A673 (cell line): ENCODE measurements at regions not wholly inside any gene's neighbourhood (a gene's known extent, or its start where the extent isn't known, plus 50 kb on each side); places are given as distances from the start of the nearest gene placed in this dataset.

Experiments used
- BruUV-seq: library from RNA; stranded (reverse); fragments of 400-500 nt; replicated peaks from 2 replicates; lab custom pipeline; 2021; lab: Mats Ljungman, UMichigan
- CTCF ChIA-PET: fragments of 300-600 bp; sonication (Branson Sonifier 250); formaldehyde crosslinking; loops from one replicate; lab custom pipeline; 2022; ENCODE audit warnings: antibody characterized with exemption; lab: Charles Lee
- POLR2A ChIA-PET: fragments of 300-600 bp; sonication (Branson Sonifier 250); formaldehyde crosslinking; loops from one replicate; lab custom pipeline; 2022; ENCODE audit warnings: antibody characterized with exemption; ENCODE audit not compliant: low non-redundant PET; lab: Charles Lee
- DNase-seq: peaks from one replicate; pipeline ENCODE4 v3.0.0-alpha.2; 2015; ENCODE audit warnings: low spot score
- H3K27ac ChIP-seq: fragments of 200-600 bp; sonication (generic); 2 replicates; pipeline ENCODE4 v1.5.1; 2016; ENCODE audit warnings: mixed run types, low read depth, mild to moderate bottlenecking, mixed read lengths, antibody characterized with exemption, low read length; ENCODE audit not compliant: poor library complexity, severe bottlenecking
- H3K27me3 ChIP-seq: fragments of 200-600 bp; sonication (generic); replicated peaks from 2 replicates; pipeline ENCODE4 v1.6.1; 2017; ENCODE audit warnings: mixed run types, low read depth, mild to moderate bottlenecking, mixed read lengths, antibody characterized with exemption, low read length; ENCODE audit not compliant: insufficient read depth, poor library complexity
- H3K36me3 ChIP-seq: fragments of 200-600 bp; sonication (generic); 2 replicates; pipeline ENCODE4 v1.6.1; 2016; ENCODE audit warnings: mixed run types, mild to moderate bottlenecking, mixed read lengths, antibody characterized with exemption, low read length; ENCODE audit not compliant: insufficient read depth, poor library complexity, severe bottlenecking
- H3K4me1 ChIP-seq: fragments of 200-600 bp; sonication (generic); 2 replicates; pipeline ENCODE4 v1.6.1; 2017; ENCODE audit warnings: mixed run types, mild to moderate bottlenecking, mixed read lengths, antibody characterized with exemption, low read length; ENCODE audit not compliant: insufficient read depth, poor library complexity, severe bottlenecking
- H3K4me3 ChIP-seq: fragments of 200-600 bp; sonication (generic); 2 replicates; pipeline ENCODE4 v1.5.1; 2016; ENCODE audit warnings: low read depth, mixed run types, mild to moderate bottlenecking, mixed read lengths, low read length; ENCODE audit not compliant: poor library complexity, severe bottlenecking
- H3K9me3 ChIP-seq: fragments of 200-600 bp; sonication (generic); 2 replicates; pipeline ENCODE4 v1.6.1; 2016; ENCODE audit warnings: mixed run types, low read depth, mild to moderate bottlenecking, mixed read lengths, antibody characterized with exemption, low read length; ENCODE audit not compliant: poor library complexity, severe bottlenecking
- CTCF ChIP-seq: fragments of 300-800, 200-600 bp; sonication (generic); conservative IDR thresholded peaks from 2 replicates; pipeline ENCODE4 v1.5.1; 2017; ENCODE audit warnings: low read depth, mild to moderate bottlenecking, antibody characterized with exemption, low read length, moderate library complexity, mixed read lengths
- EZH2 ChIP-seq: fragments of 200-600 bp; sonication (generic); IDR thresholded peaks from 2 replicates; pipeline ENCODE4 v1.6.1; 2017; ENCODE audit warnings: borderline replicate concordance, low read depth, mild to moderate bottlenecking, mixed read lengths, antibody characterized with exemption, low read length; ENCODE audit not compliant: poor library complexity, severe bottlenecking
- intact Hi-C: fragments of 100-400 bp; cut with micrococcal nuclease; formaldehyde crosslinking; loops from one replicate; pipeline ENCODE4 v1.10.0; 2022; ENCODE audit not compliant: unreplicated experiment

GRCh38 chr5:159555084-159555483, 224.8 kb upstream of the IL12B start:
- ChIA-PET POLR2A (no interaction called here), CTCF (no interaction called here)
- no peaks in the 10 kb centered on the region for H3K4me1 ChIP-seq
- H3K4me3 ChIP-seq = no peak overlapping the region
- no peaks in the 10 kb centered on the region for H3K36me3 ChIP-seq
- BruUV-seq = no TSS peak
- no peak for DNase-seq
- TF ChIP-seq EZH2 (no peak), CTCF (no peak)
- no peaks in the 10 kb centered on the region for H3K27me3 ChIP-seq
- no peak overlapping the region for H3K27ac ChIP-seq
- intact Hi-C loops = no loop called here
- H3K9me3 ChIP-seq = no peaks in the 10 kb centered on the region

GRCh38 chr5:159559337-159559736, 229.1 kb upstream of the IL12B start:
- no TSS peak for BruUV-seq
- H3K9me3 ChIP-seq = no peaks in the 10 kb centered on the region
- H3K27ac ChIP-seq = no peak overlapping the region
- intact Hi-C loops = no loop called here
- no peak overlapping the region for H3K4me3 ChIP-seq
- H3K4me1 ChIP-seq = no peaks in the 10 kb centered on the region
- ChIA-PET CTCF (no interaction called here), POLR2A (no interaction called here)
- peaks cover 12% of the 10 kb centered on the region for H3K27me3 ChIP-seq
- no peak for DNase-seq
- no peak for TF ChIP-seq CTCF
- no peak for TF ChIP-seq EZH2
- H3K36me3 ChIP-seq = no peaks in the 10 kb centered on the region

GRCh38 chr5:159560088-159560487, 229.8 kb upstream of the IL12B start:
- no TSS peak for BruUV-seq
- ChIA-PET CTCF (no interaction called here), POLR2A (no interaction called here)
- H3K4me1 ChIP-seq = no peaks in the 10 kb centered on the region
- peaks cover 12% of the 10 kb centered on the region for H3K27me3 ChIP-seq
- H3K27ac ChIP-seq = no peak overlapping the region
- TF ChIP-seq EZH2 = no peak
- no peak for TF ChIP-seq CTCF
- H3K36me3 ChIP-seq = no peaks in the 10 kb centered on the region
- H3K9me3 ChIP-seq = no peaks in the 10 kb centered on the region
- intact Hi-C loops = no loop called here
- H3K4me3 ChIP-seq = no peak overlapping the region
- no peak for DNase-seq
